SH-SY5Y (cell line): ENCODE measurements at regions not wholly inside any gene's neighbourhood (a gene's known extent, or its start where the extent isn't known, plus 50 kb on each side); places are given as distances from the start of the nearest gene placed in this dataset.

Source experiments
- GATA2 ChIP-seq: IDR thresholded peaks from 2 replicates; pipeline ENCODE4 v1.6.1; 2011; ENCODE audit warnings: mild to moderate bottlenecking, low read depth, low read length
- GATA3 ChIP-seq: IDR thresholded peaks from 2 replicates; pipeline ENCODE4 v1.6.1; 2011; ENCODE audit warnings: low read depth, mild to moderate bottlenecking, low read length, moderate library complexity

DNA sequence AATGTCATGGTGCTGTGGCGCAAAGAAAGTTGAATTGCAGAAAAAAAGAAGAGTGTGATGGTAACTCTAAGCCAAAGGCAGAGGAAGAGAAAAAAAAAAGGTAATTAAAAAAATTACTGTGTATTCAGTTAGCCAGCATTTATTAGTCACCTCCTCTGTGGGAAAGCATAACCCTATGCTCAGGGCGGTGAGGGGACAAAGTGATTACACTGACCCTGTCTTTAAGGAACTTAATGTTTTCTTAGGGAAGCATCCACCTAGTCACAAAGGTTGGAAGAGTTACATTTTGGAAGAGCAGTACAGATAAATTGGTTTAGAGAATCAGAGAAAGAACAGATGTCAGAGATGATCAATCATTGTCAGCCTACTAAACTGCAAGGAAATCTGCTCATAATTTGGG is 410.3 kb downstream of the CDH11 start:
- TF ChIP-seq GATA3 (no peak), GATA2 (no peak)
